ENCODE measurements at regions not wholly inside any gene's neighbourhood (a gene's known extent, or its start where the extent isn't known, plus 50 kb on each side); places are given as distances from the start of the nearest gene placed in this dataset.

- POLR2A ChIA-PET, result no interaction called here
- WGBS (ENCODE audit: insufficient coverage, insufficient replicate concordance, low lambda C conversion rate, missing lambda C conversion rate), result 55% methylated on average over 4 of the region's 4 CpGs
- DNase-seq (ENCODE audit: low read depth, low spot score) (no peak), ATAC-seq (no peak), FAIRE-seq (no peak)
- H3K27ac ChIP-seq (ENCODE audit: control insufficient read depth, insufficient read depth), result no peak overlapping the region
- no peaks in the 10 kb centered on the region for H3K36me3 ChIP-seq (ENCODE audit: control insufficient read depth in 2 of 2, insufficient read depth in 2 of 2, low read length in 1 of 2)
- TF ChIP-seq NRF1 (conservative IDR thresholded peaks at IDR 0.05; ENCODE audit: low read depth, low read length) (no peak), RB1 (IDR thresholded peaks at IDR 0.05; ENCODE audit: borderline replicate concordance) (no peak), YY1 (IDR thresholded peaks at IDR 0.05; ENCODE audit: low read depth, low read length) (no peak), IKZF2 (IDR thresholded peaks at IDR 0.05) (no peak), SPI1 (IDR thresholded peaks at IDR 0.05; ENCODE audit: borderline replicate concordance, insufficient read depth, low read depth, low read length) (no peak), TCF12 (IDR thresholded peaks at IDR 0.05; ENCODE audit: low read depth, low read length) (no peak), NR2C2 (IDR thresholded peaks at IDR 0.05; ENCODE audit: borderline replicate concordance, control insufficient read depth, insufficient read length, low read depth) (no peak), ZBTB11 (CRISPR knock-in tag; IDR thresholded peaks at IDR 0.05) (no peak), RAD21 (IDR thresholded peaks at IDR 0.05; ENCODE audit: insufficient read depth, low read depth, low read length) (no peak), MYC (IDR thresholded peaks at IDR 0.05; ENCODE audit: insufficient read depth, insufficient read length, insufficient replicate concordance, low read length, severe bottlenecking) (no peak), MXI1 (IDR thresholded peaks at IDR 0.05; ENCODE audit: low read depth, low read length) (no peak), CEBPB (IDR thresholded peaks at IDR 0.05; ENCODE audit: borderline replicate concordance in 1 of 2, low read depth in 2 of 2, low read length in 2 of 2) (no peak), BMI1 (IDR thresholded peaks at IDR 0.05; ENCODE audit: borderline replicate concordance) (no peak)
- TF ChIP-seq, protein P1, sequence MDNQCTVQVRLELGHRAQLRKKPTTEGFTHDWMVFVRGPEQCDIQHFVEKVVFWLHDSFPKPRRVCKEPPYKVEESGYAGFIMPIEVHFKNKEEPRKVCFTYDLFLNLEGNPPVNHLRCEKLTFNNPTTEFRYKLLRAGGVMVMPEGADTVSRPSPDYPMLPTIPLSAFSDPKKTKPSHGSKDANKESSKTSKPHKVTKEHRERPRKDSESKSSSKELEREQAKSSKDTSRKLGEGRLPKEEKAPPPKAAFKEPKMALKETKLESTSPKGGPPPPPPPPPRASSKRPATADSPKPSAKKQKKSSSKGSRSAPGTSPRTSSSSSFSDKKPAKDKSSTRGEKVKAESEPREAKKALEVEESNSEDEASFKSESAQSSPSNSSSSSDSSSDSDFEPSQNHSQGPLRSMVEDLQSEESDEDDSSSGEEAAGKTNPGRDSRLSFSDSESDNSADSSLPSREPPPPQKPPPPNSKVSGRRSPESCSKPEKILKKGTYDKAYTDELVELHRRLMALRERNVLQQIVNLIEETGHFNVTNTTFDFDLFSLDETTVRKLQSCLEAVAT (IDR thresholded peaks at IDR 0.05), result no peak
- in situ Hi-C loops (cut with MboI), result no loop called here
- no peaks in the 10 kb centered on the region for H3K4me1 ChIP-seq (ENCODE audit: control insufficient read depth, insufficient read depth, low read length)
- SMC1A ChIA-PET (ENCODE audit: uncharacterized antibody, unreplicated experiment), result no interaction called here
- no peak overlapping the region for H3K4me2 ChIP-seq (ENCODE audit: control insufficient read depth, insufficient read depth)
- H3K79me2 ChIP-seq (ENCODE audit: control insufficient read depth, insufficient read depth, low read length), result no peaks in the 10 kb centered on the region
- no TSS peak for BruUV-seq (replicated peaks)
- no peak overlapping the region for H3K9ac ChIP-seq (ENCODE audit: control insufficient read depth, insufficient read depth, low read length)
- H3K4me3 ChIP-seq, result no peak overlapping the region
- CTCF ChIA-PET, result interaction anchor here (0.7 to 1.4 kb wide), 2 partner anchors 14 to 360 kb away, joined by 3 to 5 read pairs; no protein-coding TSS in a partner anchor
- intact Hi-C loops (cut with micrococcal nuclease; ENCODE audit: unreplicated experiment), result no loop called here
- H3K9me3 ChIP-seq (replicated peaks; ENCODE audit: control insufficient read depth, insufficient read depth, low read length), result no peaks in the 10 kb centered on the region; the same call in 2 of the 3 replicates
- RAD21 ChIA-PET (ENCODE audit: unreplicated experiment), result no interaction called here
- no peak overlapping the region for H2AFZ ChIP-seq (ENCODE audit: control insufficient read depth, low read depth, low read length)
- no peaks in the 10 kb centered on the region for H3K27me3 ChIP-seq (replicated peaks in 1 of 2; ENCODE audit: control insufficient read depth in 2 of 2, insufficient read depth in 2 of 2, low read length in 1 of 2)
- no peaks in the 10 kb centered on the region for H4K20me1 ChIP-seq (ENCODE audit: control insufficient read depth, insufficient read depth)
Observed at GRCh38 chr12:47393403-47393790, 312.4 kb downstream of the RPAP3 start.

Data from GM12878 (cell line).